Fibroblast of lung (primary cell): ENCODE measurements at regions not wholly inside any gene's neighbourhood (a gene's known extent, or its start where the extent isn't known, plus 50 kb on each side); places are given as distances from the start of the nearest gene placed in this dataset.

Source experiments
- EZH2 ChIP-seq: IDR thresholded peaks from 2 replicates; pipeline ENCODE4 v1.5.1; 2012; ENCODE audit warnings: low read length, control low read depth, mild to moderate bottlenecking; ENCODE audit errors: missing control alignments
- TF ChIP-seq, protein P1 (sequence below), 2 donors: IDR thresholded peaks in 1 of 2; conservative IDR thresholded peaks in 1 of 2; 1 replicate in 1 of 2; 2 replicates in 1 of 2; pipeline ENCODE4 v1.5.1; 2011 to 2012; ENCODE audit warnings: low read length in 2 of 2, control low read depth in 1 of 2, inconsistent platforms in 1 of 2, low read depth in 1 of 2, mild to moderate bottlenecking in 1 of 2

DNA sequence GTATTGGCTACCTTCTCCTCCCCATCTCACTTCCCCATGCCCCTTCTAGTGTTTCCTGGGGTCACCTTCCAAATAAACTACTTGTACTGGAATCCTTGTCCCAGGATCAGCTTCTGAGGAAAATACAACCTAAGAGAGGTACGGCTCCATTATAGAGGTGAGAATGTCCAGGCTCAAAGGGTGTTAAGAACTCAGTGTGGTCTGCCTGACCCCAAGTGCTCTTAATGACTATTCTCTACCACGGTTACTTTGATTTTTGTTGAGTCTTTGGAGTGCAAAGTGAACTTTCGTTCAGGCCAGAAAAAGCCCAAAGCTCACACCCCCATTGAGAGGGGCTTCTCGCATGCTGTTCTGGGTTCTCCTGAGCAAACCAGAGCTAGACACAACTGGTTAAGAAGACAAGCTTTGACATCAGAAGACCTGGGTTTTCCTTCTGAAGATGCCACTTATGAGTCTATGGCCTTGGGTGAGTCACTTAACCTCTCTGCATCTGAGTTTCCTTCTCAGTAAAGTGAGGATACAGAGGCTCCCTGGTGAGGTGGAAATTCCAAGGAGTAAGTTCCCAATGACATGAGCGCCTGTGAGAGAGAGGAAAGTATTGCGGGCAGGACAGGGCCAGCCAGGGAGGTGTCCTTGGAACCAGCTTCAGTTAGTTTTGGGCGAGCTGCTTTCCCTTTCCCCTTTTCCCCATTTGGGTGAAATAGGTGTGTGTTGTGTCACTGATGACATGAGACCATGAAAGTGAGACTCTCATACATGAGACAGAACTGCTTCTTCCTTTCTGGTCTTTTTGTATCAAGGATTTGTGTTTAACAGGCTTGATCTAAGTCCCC lies 475.0 kb upstream of the PROK2 start:
- TF ChIP-seq, protein P1, sequence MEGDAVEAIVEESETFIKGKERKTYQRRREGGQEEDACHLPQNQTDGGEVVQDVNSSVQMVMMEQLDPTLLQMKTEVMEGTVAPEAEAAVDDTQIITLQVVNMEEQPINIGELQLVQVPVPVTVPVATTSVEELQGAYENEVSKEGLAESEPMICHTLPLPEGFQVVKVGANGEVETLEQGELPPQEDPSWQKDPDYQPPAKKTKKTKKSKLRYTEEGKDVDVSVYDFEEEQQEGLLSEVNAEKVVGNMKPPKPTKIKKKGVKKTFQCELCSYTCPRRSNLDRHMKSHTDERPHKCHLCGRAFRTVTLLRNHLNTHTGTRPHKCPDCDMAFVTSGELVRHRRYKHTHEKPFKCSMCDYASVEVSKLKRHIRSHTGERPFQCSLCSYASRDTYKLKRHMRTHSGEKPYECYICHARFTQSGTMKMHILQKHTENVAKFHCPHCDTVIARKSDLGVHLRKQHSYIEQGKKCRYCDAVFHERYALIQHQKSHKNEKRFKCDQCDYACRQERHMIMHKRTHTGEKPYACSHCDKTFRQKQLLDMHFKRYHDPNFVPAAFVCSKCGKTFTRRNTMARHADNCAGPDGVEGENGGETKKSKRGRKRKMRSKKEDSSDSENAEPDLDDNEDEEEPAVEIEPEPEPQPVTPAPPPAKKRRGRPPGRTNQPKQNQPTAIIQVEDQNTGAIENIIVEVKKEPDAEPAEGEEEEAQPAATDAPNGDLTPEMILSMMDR (conservative IDR thresholded peaks at IDR 0.05 in 1 of 2, IDR thresholded peaks at IDR 0.05 in 1 of 2; ENCODE audit: low read depth in 1 of 2, low read length in 2 of 2) = no peak
- TF ChIP-seq EZH2 = no peak
